ENCODE measurements at regions not wholly inside any gene's neighbourhood (a gene's known extent, or its start where the extent isn't known, plus 50 kb on each side); places are given as distances from the start of the nearest gene placed in this dataset.

GRCh38 chr20:7657569-7657968 is 282.7 kb downstream of the HAO1 start:
- no peak for TF ChIP-seq RAD21 (IDR thresholded peaks at IDR 0.05; ENCODE audit: low read depth)
- no peak for TF ChIP-seq MAX (IDR thresholded peaks at IDR 0.05)
- TF ChIP-seq REST (IDR thresholded peaks at IDR 0.05; ENCODE audit: low read depth), result no peak
- no peak for TF ChIP-seq FOXM1 (IDR thresholded peaks at IDR 0.05; ENCODE audit: borderline replicate concordance, low read depth)
- no peak for TF ChIP-seq TAF1 (IDR thresholded peaks at IDR 0.05; ENCODE audit: low read depth)
- TF ChIP-seq CEBPB (IDR thresholded peaks at IDR 0.05), result no peak
- no peak for TF ChIP-seq EP300 (IDR thresholded peaks at IDR 0.05; ENCODE audit: borderline replicate concordance)
- no peak for TF ChIP-seq NFIC (IDR thresholded peaks at IDR 0.05)
- no peak for TF ChIP-seq CREB1 (IDR thresholded peaks at IDR 0.05; ENCODE audit: low read depth)
- TF ChIP-seq TEAD4 (IDR thresholded peaks at IDR 0.05), result no peak
